ENCODE measurements at regions not wholly inside any gene's neighbourhood (a gene's known extent, or its start where the extent isn't known, plus 50 kb on each side); places are given as distances from the start of the nearest gene placed in this dataset.

- FAIRE-seq (no peak), DNase-seq (ENCODE audit: low read depth, low spot score) (no peak), ATAC-seq (no peak)
- CTCF ChIA-PET: interaction anchor here (1.1 kb wide), 1 partner anchor 76 kb away, joined by 3 read pairs; no protein-coding TSS in a partner anchor
- peaks cover 2% of the 10 kb centered on the region; the same call in 1 of the 3 replicates for H3K9me3 ChIP-seq (replicated peaks; ENCODE audit: control insufficient read depth, insufficient read depth, low read length)
- H3K36me3 ChIP-seq (ENCODE audit: control insufficient read depth in 2 of 2, insufficient read depth in 2 of 2, low read length in 1 of 2): no peaks in the 10 kb centered on the region
- no peaks in the 10 kb centered on the region for H3K4me1 ChIP-seq (ENCODE audit: control insufficient read depth, insufficient read depth, low read length)
- H2AFZ ChIP-seq (ENCODE audit: control insufficient read depth, low read depth, low read length): no peak overlapping the region
- in situ Hi-C loops (cut with MboI) (no loop called here), intact Hi-C loops (cut with micrococcal nuclease; ENCODE audit: unreplicated experiment) (no loop called here)
- H3K9ac ChIP-seq (ENCODE audit: control insufficient read depth, insufficient read depth, low read length): no peak overlapping the region
- POLR2A ChIA-PET: no interaction called here
- no peaks in the 10 kb centered on the region; a peak in 1 of 4 replicates for H3K27me3 ChIP-seq (replicated peaks in 1 of 2; ENCODE audit: control insufficient read depth in 2 of 2, insufficient read depth in 2 of 2, low read length in 1 of 2)
- no peak overlapping the region for H3K4me2 ChIP-seq (ENCODE audit: control insufficient read depth, insufficient read depth)
- no peak overlapping the region for H3K4me3 ChIP-seq
- no peak overlapping the region for H3K27ac ChIP-seq (ENCODE audit: control insufficient read depth, insufficient read depth)
- RAD21 ChIA-PET (ENCODE audit: unreplicated experiment): no interaction called here
- WGBS (ENCODE audit: insufficient coverage, insufficient replicate concordance, low lambda C conversion rate, missing lambda C conversion rate): 30% methylated on average over 15 of the region's 17 CpGs
- BruUV-seq (replicated peaks): no TSS peak
- no peaks in the 10 kb centered on the region for H4K20me1 ChIP-seq (ENCODE audit: control insufficient read depth, insufficient read depth)
- H3K79me2 ChIP-seq (ENCODE audit: control insufficient read depth, insufficient read depth, low read length): no peaks in the 10 kb centered on the region
- TF ChIP-seq ZNF622 (IDR thresholded peaks at IDR 0.05) (no peak), ETV6 (conservative IDR thresholded peaks at IDR 0.05 in 1 of 2, IDR thresholded peaks at IDR 0.05 in 1 of 2; ENCODE audit: borderline replicate concordance in 1 of 2, low read depth in 1 of 2) (no peak), SIN3A (IDR thresholded peaks at IDR 0.05; ENCODE audit: low read depth, low read length) (no peak), SP1 (IDR thresholded peaks at IDR 0.05; ENCODE audit: low read depth, low read length) (no peak), ZNF384 (IDR thresholded peaks at IDR 0.05; ENCODE audit: borderline replicate concordance, low read depth, low read length) (no peak), CREM (IDR thresholded peaks at IDR 0.05; ENCODE audit: low read depth) (no peak), ZBTB40 (IDR thresholded peaks at IDR 0.05; ENCODE audit: borderline replicate concordance) (no peak), KDM1A (IDR thresholded peaks at IDR 0.05; ENCODE audit: borderline replicate concordance) (no peak), NKRF (conservative IDR thresholded peaks at IDR 0.05) (no peak), SRF (IDR thresholded peaks at IDR 0.05; ENCODE audit: low read depth in 2 of 2, low read length in 2 of 2) (no peak), BHLHE40 (IDR thresholded peaks at IDR 0.05; ENCODE audit: borderline replicate concordance in 1 of 2, low read depth in 2 of 2, low read length in 1 of 2) (no peak)
- SMC1A ChIA-PET (ENCODE audit: uncharacterized antibody, unreplicated experiment): no interaction called here
These were observed 79.5 kb upstream of the GPC1 start for GRCh38 chr2:240355962-240356361.

Data from GM12878 (cell line).